IMR-90 (cell line): ENCODE measurements at regions not wholly inside any gene's neighbourhood (a gene's known extent, or its start where the extent isn't known, plus 50 kb on each side); places are given as distances from the start of the nearest gene placed in this dataset.

Source experiments
- ATAC-seq: fragments of 200-7000 bp; cut with Tn5 transposase; 2 replicates; pipeline ENCODE4 v1.9.1; 2020; ENCODE audit warnings: low read depth, mild to moderate bottlenecking, moderate library complexity
- BruUV-seq: library from RNA; stranded (reverse); fragments of 400-500 nt; replicated peaks from 2 replicates; lab custom pipeline; 2021; lab: Mats Ljungman, UMichigan
- CTCF ChIA-PET: fragments of 300-600 bp; formaldehyde crosslinking; extraction: SDS; loops from one replicate; lab custom pipeline; 2021; ENCODE audit warnings: antibody characterized with exemption; lab: Yijun Ruan, JAX
- POLR2A ChIA-PET: fragments of 300-600 bp; sonication (Branson Sonifier 250); formaldehyde crosslinking; loops from one replicate; lab custom pipeline; 2022; ENCODE audit warnings: antibody characterized with exemption; ENCODE audit not compliant: unreplicated experiment; lab: Charles Lee
- DNase-seq: peaks from one replicate; pipeline ENCODE4 v3.0.0; 2013
- H2AFZ ChIP-seq: replicated peaks from 2 replicates; pipeline ENCODE3; 2013; ENCODE audit warnings: low read length, mild to moderate bottlenecking; ENCODE audit not compliant: poor library complexity
- H2AK5ac ChIP-seq: 2 replicates; pipeline ENCODE4 v1.6.1; 2013; ENCODE audit warnings: low read depth, low read length, inconsistent platforms
- H2AK9ac ChIP-seq: replicated peaks from 2 replicates; pipeline ENCODE3; 2013; ENCODE audit warnings: mild to moderate bottlenecking, low read depth, low read length, moderate library complexity; ENCODE audit not compliant: poor library complexity
- H2BK120ac ChIP-seq: 2 replicates; pipeline ENCODE4 v1.6.1; 2013; ENCODE audit warnings: low read depth, low read length, inconsistent platforms
- H2BK15ac ChIP-seq: 3 replicates; pipeline ENCODE4 v1.6.1; 2013; ENCODE audit warnings: low read depth, low read length, inconsistent platforms
- H2BK20ac ChIP-seq: 2 replicates; pipeline ENCODE4 v1.6.1; 2013; ENCODE audit warnings: low read depth, mild to moderate bottlenecking, inconsistent platforms, low read length, moderate library complexity
- H2BK5ac ChIP-seq: 2 replicates; pipeline ENCODE4 v1.6.1; 2013; ENCODE audit warnings: mild to moderate bottlenecking, low read depth, low read length, inconsistent platforms; ENCODE audit not compliant: poor library complexity, severe bottlenecking
- H3K14ac ChIP-seq: replicated peaks from 2 replicates; pipeline ENCODE4 v1.6.1; 2013; ENCODE audit warnings: low read depth, low read length, inconsistent platforms
- H3K18ac ChIP-seq: 2 replicates; pipeline ENCODE4 v1.6.1; 2013; ENCODE audit warnings: low read depth, low read length, control low read depth
- H3K23ac ChIP-seq: 2 replicates; pipeline ENCODE4 v1.6.1; 2013; ENCODE audit warnings: low read depth, low read length, inconsistent platforms
- H3K27ac ChIP-seq: 2 replicates; pipeline ENCODE4 v1.5.1; 2013; ENCODE audit warnings: mild to moderate bottlenecking, control low read depth, low read length; ENCODE audit not compliant: insufficient read depth
- H3K27me3 ChIP-seq: 2 replicates; pipeline ENCODE4 v1.6.1; 2013; ENCODE audit warnings: low read length; ENCODE audit not compliant: control insufficient read depth, insufficient read depth
- H3K36me3 ChIP-seq: 2 replicates; pipeline ENCODE4 v1.6.1; 2013; ENCODE audit warnings: low read length, mixed read lengths; ENCODE audit not compliant: control insufficient read depth, insufficient read depth
- H3K4ac ChIP-seq: 2 replicates; pipeline ENCODE4 v1.6.1; 2013; ENCODE audit warnings: low read depth, low read length, inconsistent platforms
- H3K4me1 ChIP-seq: 2 replicates; pipeline ENCODE4 v1.6.1; 2013; ENCODE audit warnings: low read length, mixed read lengths; ENCODE audit not compliant: control insufficient read depth, insufficient read depth
- H3K4me2 ChIP-seq: 2 replicates; pipeline ENCODE4 v1.6.1; 2013; ENCODE audit warnings: low read depth, mild to moderate bottlenecking, control low read depth, low read length, moderate library complexity
- H3K4me3 ChIP-seq: 2 replicates; pipeline ENCODE4 v1.5.1; 2013; ENCODE audit warnings: low read depth, mild to moderate bottlenecking, control low read depth, low read length, moderate library complexity; ENCODE audit not compliant: insufficient read depth
- H3K56ac ChIP-seq: 2 replicates; pipeline ENCODE4 v1.6.1; 2013; ENCODE audit warnings: low read length, inconsistent platforms; ENCODE audit not compliant: insufficient read depth; ENCODE audit errors: extremely low read depth
- H3K79me1 ChIP-seq, 2 experiments: 2 replicates each; pipeline ENCODE4 v1.6.1; 2013; ENCODE audit warnings: low read length in 2 of 2, inconsistent platforms in 1 of 2, low read depth in 1 of 2
- H3K9ac ChIP-seq: 2 replicates; pipeline ENCODE4 v1.6.1; 2013; ENCODE audit warnings: low read depth, low read length, control low read depth
- H3K9me1 ChIP-seq: 2 replicates; pipeline ENCODE4 v1.6.1; 2013; ENCODE audit warnings: low read length, inconsistent platforms; ENCODE audit not compliant: insufficient read depth
- H3K9me3 ChIP-seq: 2 replicates; pipeline ENCODE4 v1.6.1; 2013; ENCODE audit warnings: low read length; ENCODE audit not compliant: control insufficient read depth, insufficient read depth
- H4K20me1 ChIP-seq: 2 replicates; pipeline ENCODE4 v1.6.1; 2013; ENCODE audit warnings: low read length, inconsistent platforms; ENCODE audit not compliant: insufficient read depth
- H4K5ac ChIP-seq: 2 replicates; pipeline ENCODE4 v1.6.1; 2013; ENCODE audit warnings: mild to moderate bottlenecking, low read depth, low read length, control low read depth
- H4K8ac ChIP-seq, 2 experiments: 2 replicates each; pipeline ENCODE4 v1.6.1; 2013; ENCODE audit warnings: low read depth in 2 of 2, low read length in 2 of 2, control low read depth in 1 of 2, inconsistent platforms in 1 of 2
- H4K91ac ChIP-seq: 2 replicates; pipeline ENCODE4 v1.6.1; 2013; ENCODE audit warnings: low read depth, low read length, inconsistent platforms; ENCODE audit not compliant: insufficient read depth
- CHD1 ChIP-seq: IDR thresholded peaks from 2 replicates; pipeline ENCODE4 v1.6.1; 2012; ENCODE audit warnings: low read depth, low read length, improper control_type of control experiment
- FOS ChIP-seq: fragments of 150-350 bp; IDR thresholded peaks from 2 replicates; pipeline ENCODE4 v1.6.1; 2016; ENCODE audit warnings: low read depth, low read length
- NFE2L2 ChIP-seq: fragments of 150-350 bp; IDR thresholded peaks from 2 replicates; pipeline ENCODE4 v1.6.1; 2016; ENCODE audit warnings: low read depth, mild to moderate bottlenecking, low read length
- RAD21 ChIP-seq: IDR thresholded peaks from 2 replicates; pipeline ENCODE4 v1.6.1; 2012; ENCODE audit warnings: low read length, improper control_type of control experiment
- RCOR1 ChIP-seq: IDR thresholded peaks from 2 replicates; pipeline ENCODE4 v1.6.1; 2012; ENCODE audit warnings: mild to moderate bottlenecking, low read length, improper control_type of control experiment; ENCODE audit not compliant: insufficient replicate concordance
- RFX5 ChIP-seq: IDR thresholded peaks from 2 replicates; pipeline ENCODE4 v1.8.0; 2012; ENCODE audit warnings: low read depth, mild to moderate bottlenecking, low read length, moderate library complexity
- SMC3 ChIP-seq: fragments of 150-350 bp; IDR thresholded peaks from 2 replicates; pipeline ENCODE4 v1.6.1; 2016; ENCODE audit warnings: low read depth, mild to moderate bottlenecking, antibody characterized with exemption, low read length, moderate library complexity
- WGBS, 2 experiments: methylation state at CpG; one replicate each; pipeline versions ENCODE4 v1.1.5 to v1.1.7; 2013; ENCODE audit warnings: missing lambda C conversion rate in 2 of 2; ENCODE audit not compliant: insufficient read length in 1 of 2; ENCODE audit errors: extremely low coverage in 2 of 2; 5-methylcytosine and 5-hydroxymethylcytosine counted together
- dilution Hi-C: fragments of 300-500 bp; cut with HindIII; formaldehyde crosslinking; loops from one replicate; pipeline ENCODE4 v1.14.3; 2018; ENCODE audit warnings: low sequenced_read_pairs; ENCODE audit not compliant: unreplicated experiment
- in situ Hi-C: fragments of 300-500 bp; cut with MboI; formaldehyde crosslinking; loops from 3 replicates; pipeline ENCODE4 v1.14.3; 2019; ENCODE audit warnings: low sequenced_read_pairs, inconsistent platforms, mixed read lengths
- intact Hi-C: fragments of 100-400 bp; cut with micrococcal nuclease; formaldehyde crosslinking; loops from 2 replicates; pipeline ENCODE4 v1.10.0; 2022
- TF ChIP-seq, protein P1 (sequence below): conservative IDR thresholded peaks from 2 replicates; pipeline ENCODE4 v1.5.1; 2012; ENCODE audit warnings: mild to moderate bottlenecking, low read depth, low read length, improper control_type of control experiment
- TF ChIP-seq, protein P2 (sequence below): fragments of 150-350 bp; IDR thresholded peaks from 2 replicates; pipeline ENCODE4 v1.6.1; 2017; ENCODE audit warnings: mild to moderate bottlenecking, antibody characterized with exemption, low read length, low read depth

DNA sequence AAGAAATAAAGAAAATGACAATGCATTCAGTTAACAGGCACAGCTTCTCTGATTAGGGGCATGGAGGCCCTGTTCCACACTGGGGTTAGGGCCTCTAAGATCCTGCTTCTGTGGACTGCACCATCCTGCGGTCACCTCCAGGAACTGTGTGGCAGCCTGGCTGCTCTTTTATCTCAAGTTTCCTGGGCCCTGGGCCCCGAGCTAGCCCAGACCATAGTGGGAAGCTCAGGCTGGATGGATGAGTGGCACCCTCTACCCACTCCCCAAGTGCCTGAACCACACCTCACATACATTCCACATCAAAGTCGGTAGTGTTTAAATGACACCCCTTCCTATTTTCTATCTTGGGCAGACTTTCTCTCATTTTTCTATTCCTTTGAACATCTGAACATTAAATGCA, 461.5 kb upstream of the MKI67 start:
- Histone ChIP-seq H3K23ac (no peak overlapping the region), H4K5ac (no peak overlapping the region), H3K9me1 (no peaks in the 10 kb centered on the region), H3K36me3 (no peaks in the 10 kb centered on the region), H3K4me1 (no peaks in the 10 kb centered on the region), H2BK15ac (no peak overlapping the region), H3K27ac (no peak overlapping the region), H2BK5ac (no peak overlapping the region), H3K14ac (no peak overlapping the region), H3K18ac (no peak overlapping the region), H4K20me1 (no peaks in the 10 kb centered on the region), H2AK9ac (no peak overlapping the region), H3K4me3 (no peak overlapping the region), H2AK5ac (no peak overlapping the region), H3K27me3 (no peaks in the 10 kb centered on the region), H3K9me3 (peaks cover 16% of the 10 kb centered on the region), H3K4me2 (no peak overlapping the region), H3K4ac (no peak overlapping the region), H3K79me1 (no peaks in the 10 kb centered on the region), H4K91ac (no peak overlapping the region), H3K9ac (no peak overlapping the region), H4K8ac (no peak overlapping the region), H2BK20ac (no peak overlapping the region), H2BK120ac (no peak overlapping the region), H2AFZ (no peak overlapping the region), H3K56ac (no peak overlapping the region)
- no TSS peak for BruUV-seq
- ChIA-PET POLR2A (no interaction called here), CTCF (no interaction called here)
- TF ChIP-seq, protein P1, sequence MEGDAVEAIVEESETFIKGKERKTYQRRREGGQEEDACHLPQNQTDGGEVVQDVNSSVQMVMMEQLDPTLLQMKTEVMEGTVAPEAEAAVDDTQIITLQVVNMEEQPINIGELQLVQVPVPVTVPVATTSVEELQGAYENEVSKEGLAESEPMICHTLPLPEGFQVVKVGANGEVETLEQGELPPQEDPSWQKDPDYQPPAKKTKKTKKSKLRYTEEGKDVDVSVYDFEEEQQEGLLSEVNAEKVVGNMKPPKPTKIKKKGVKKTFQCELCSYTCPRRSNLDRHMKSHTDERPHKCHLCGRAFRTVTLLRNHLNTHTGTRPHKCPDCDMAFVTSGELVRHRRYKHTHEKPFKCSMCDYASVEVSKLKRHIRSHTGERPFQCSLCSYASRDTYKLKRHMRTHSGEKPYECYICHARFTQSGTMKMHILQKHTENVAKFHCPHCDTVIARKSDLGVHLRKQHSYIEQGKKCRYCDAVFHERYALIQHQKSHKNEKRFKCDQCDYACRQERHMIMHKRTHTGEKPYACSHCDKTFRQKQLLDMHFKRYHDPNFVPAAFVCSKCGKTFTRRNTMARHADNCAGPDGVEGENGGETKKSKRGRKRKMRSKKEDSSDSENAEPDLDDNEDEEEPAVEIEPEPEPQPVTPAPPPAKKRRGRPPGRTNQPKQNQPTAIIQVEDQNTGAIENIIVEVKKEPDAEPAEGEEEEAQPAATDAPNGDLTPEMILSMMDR = no peak
- TF ChIP-seq, protein P2, sequence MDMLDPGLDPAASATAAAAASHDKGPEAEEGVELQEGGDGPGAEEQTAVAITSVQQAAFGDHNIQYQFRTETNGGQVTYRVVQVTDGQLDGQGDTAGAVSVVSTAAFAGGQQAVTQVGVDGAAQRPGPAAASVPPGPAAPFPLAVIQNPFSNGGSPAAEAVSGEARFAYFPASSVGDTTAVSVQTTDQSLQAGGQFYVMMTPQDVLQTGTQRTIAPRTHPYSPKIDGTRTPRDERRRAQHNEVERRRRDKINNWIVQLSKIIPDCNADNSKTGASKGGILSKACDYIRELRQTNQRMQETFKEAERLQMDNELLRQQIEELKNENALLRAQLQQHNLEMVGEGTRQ = no peak
- TF ChIP-seq SMC3 (no peak), RCOR1 (no peak), RFX5 (no peak), NFE2L2 (no peak), CHD1 (no peak), RAD21 (no peak), FOS (no peak)
- intact Hi-C loops (no loop called here), in situ Hi-C loops (no loop called here), dilution Hi-C loops (no loop called here)
- ATAC-seq (no peak), DNase-seq (no peak)
- no CpG with 5 or more reads among the region's 3 CpGs for WGBS, 2 experiments
